Uterus (tissue), 2 donors: ENCODE measurements at regions not wholly inside any gene's neighbourhood (a gene's known extent, or its start where the extent isn't known, plus 50 kb on each side); places are given as distances from the start of the nearest gene placed in this dataset.

Source experiments
- POLR2A ChIP-seq, 2 donors: fragments of 450-650 bp; IDR thresholded peaks; one replicate each; pipeline ENCODE4 v1.6.1; 2016; ENCODE audit warnings: antibody characterized with exemption in 2 of 2, mild to moderate bottlenecking in 1 of 2, moderate library complexity in 1 of 2
- TF ChIP-seq, protein P1 (sequence below), 4 experiments: fragments of 200-600 bp in 2 of 4; fragments of 450-650 bp in 2 of 4; sonication (generic) in 2 of 4; IDR thresholded peaks; one replicate each; pipeline ENCODE4 v1.5.1; 2016 to 2019; ENCODE audit warnings: antibody characterized with exemption in 4 of 4, mild to moderate bottlenecking in 2 of 4, moderate library complexity in 1 of 4

DNA sequence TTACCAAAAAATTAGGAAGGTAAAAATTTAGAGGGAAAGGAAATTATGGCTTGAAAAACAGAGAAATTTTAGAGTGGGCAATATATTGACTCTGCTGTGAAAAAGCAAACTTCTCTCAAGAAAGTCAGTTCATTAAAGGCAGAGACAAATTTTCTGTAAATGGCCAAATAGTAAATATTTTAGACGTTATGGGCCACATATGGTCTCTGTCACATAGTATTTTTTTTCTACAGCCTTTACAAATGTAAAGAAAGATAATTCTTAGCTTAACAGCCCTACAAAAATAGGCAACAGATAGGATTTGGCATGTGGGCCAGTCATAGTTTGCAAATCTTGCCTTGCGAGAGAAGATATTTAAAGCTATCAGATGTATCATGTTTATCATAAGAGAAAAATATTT, 1750.4 kb downstream of the SUCLG1 start:
- TF ChIP-seq, protein P1, sequence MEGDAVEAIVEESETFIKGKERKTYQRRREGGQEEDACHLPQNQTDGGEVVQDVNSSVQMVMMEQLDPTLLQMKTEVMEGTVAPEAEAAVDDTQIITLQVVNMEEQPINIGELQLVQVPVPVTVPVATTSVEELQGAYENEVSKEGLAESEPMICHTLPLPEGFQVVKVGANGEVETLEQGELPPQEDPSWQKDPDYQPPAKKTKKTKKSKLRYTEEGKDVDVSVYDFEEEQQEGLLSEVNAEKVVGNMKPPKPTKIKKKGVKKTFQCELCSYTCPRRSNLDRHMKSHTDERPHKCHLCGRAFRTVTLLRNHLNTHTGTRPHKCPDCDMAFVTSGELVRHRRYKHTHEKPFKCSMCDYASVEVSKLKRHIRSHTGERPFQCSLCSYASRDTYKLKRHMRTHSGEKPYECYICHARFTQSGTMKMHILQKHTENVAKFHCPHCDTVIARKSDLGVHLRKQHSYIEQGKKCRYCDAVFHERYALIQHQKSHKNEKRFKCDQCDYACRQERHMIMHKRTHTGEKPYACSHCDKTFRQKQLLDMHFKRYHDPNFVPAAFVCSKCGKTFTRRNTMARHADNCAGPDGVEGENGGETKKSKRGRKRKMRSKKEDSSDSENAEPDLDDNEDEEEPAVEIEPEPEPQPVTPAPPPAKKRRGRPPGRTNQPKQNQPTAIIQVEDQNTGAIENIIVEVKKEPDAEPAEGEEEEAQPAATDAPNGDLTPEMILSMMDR (IDR thresholded peaks at IDR 0.05): no peak
- no peak for TF ChIP-seq POLR2A (IDR thresholded peaks at IDR 0.05)
